ENCODE measurements at regions not wholly inside any gene's neighbourhood (a gene's known extent, or its start where the extent isn't known, plus 50 kb on each side); places are given as distances from the start of the nearest gene placed in this dataset.

DNA sequence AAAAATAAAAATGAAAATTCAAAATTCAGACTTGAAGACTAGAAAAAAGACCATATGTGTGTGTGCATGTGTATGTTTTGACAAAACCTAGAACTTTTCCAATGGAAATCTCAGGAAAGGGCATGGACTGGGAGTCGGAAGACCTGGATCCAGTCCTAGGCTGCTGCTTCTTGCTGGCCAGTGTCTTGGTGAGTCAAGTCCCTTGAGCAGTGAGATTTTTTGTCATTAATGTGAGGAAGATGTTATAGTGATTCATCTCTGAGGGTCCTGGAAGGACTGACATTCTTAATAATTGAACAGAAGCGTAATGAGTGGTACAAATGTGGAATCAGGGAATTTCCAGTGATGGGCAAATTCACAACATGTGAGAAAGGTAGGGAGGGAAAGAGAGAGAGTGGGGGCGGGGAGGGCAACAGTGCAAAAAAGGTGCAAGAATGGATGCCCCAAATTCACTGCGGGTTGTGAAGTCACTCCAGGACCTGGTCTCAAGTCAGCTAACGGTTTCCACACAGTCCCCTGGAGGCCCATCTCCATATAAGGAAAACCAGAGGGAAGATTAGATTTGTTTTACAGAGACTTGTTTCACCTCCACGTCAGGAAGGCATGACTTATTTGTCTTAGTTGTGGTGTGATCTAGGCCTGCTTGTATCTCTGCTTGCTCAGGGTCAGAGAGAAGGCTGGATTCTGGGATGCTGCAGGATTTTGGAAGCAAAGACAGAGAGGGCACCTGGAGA, 201.7 kb downstream of the BUB3 start:
- H3K9me3 ChIP-seq (ENCODE audit: control insufficient read depth, insufficient read depth, low read length): peaks cover 66% of the 10 kb centered on the region
- POLR2A ChIA-PET: no interaction called here

DNA sequence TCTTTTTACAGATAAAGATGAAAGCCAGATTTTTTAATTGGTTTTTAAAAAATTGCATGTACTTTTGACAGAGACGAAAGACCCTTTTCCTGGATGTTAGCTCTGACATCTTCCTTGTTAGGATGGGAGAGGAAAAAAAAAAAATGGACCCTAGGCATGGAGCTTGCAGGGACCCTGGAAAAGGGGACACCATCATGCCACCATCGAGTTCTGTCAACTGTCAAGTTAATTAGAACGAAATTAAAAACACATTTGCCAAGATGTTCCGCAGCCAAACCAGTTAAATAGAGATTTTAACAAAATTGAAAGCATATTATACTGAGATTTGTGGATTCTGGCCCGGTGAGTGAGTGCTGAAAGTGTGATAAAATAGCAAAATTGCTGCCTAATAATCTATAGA, 202.6 kb downstream of the BUB3 start:
- TF ChIP-seq, protein P1, sequence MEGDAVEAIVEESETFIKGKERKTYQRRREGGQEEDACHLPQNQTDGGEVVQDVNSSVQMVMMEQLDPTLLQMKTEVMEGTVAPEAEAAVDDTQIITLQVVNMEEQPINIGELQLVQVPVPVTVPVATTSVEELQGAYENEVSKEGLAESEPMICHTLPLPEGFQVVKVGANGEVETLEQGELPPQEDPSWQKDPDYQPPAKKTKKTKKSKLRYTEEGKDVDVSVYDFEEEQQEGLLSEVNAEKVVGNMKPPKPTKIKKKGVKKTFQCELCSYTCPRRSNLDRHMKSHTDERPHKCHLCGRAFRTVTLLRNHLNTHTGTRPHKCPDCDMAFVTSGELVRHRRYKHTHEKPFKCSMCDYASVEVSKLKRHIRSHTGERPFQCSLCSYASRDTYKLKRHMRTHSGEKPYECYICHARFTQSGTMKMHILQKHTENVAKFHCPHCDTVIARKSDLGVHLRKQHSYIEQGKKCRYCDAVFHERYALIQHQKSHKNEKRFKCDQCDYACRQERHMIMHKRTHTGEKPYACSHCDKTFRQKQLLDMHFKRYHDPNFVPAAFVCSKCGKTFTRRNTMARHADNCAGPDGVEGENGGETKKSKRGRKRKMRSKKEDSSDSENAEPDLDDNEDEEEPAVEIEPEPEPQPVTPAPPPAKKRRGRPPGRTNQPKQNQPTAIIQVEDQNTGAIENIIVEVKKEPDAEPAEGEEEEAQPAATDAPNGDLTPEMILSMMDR (IDR thresholded peaks at IDR 0.05; ENCODE audit: low read depth, low read length): no peak
- H3K4me3 ChIP-seq (ENCODE audit: low read depth, low read length): no peak overlapping the region
- peaks cover 63% of the 10 kb centered on the region for H3K9me3 ChIP-seq (ENCODE audit: control insufficient read depth, insufficient read depth, low read length)
- H3K27me3 ChIP-seq (ENCODE audit: control insufficient read depth, insufficient read depth, low read length): no peaks in the 10 kb centered on the region
- POLR2A ChIA-PET: no interaction called here
- DNase-seq (ENCODE audit: low read depth, low spot score): no peak
- CTCF ChIA-PET: no interaction called here
- H3K27ac ChIP-seq (ENCODE audit: low read depth, low read length): no peak overlapping the region

More for the DNA sequence above, 201.7 kb downstream of the BUB3 start:
- Histone ChIP-seq H3K4me3 (ENCODE audit: low read depth, low read length) (no peak overlapping the region), H3K27me3 (ENCODE audit: control insufficient read depth, insufficient read depth, low read length) (no peaks in the 10 kb centered on the region), H3K27ac (ENCODE audit: low read depth, low read length) (no peak overlapping the region)
- TF ChIP-seq, protein P1 (IDR thresholded peaks at IDR 0.05; ENCODE audit: low read depth, low read length): no peak
- DNase-seq (ENCODE audit: low read depth, low spot score): no peak
- CTCF ChIA-PET: no interaction called here

DNA sequence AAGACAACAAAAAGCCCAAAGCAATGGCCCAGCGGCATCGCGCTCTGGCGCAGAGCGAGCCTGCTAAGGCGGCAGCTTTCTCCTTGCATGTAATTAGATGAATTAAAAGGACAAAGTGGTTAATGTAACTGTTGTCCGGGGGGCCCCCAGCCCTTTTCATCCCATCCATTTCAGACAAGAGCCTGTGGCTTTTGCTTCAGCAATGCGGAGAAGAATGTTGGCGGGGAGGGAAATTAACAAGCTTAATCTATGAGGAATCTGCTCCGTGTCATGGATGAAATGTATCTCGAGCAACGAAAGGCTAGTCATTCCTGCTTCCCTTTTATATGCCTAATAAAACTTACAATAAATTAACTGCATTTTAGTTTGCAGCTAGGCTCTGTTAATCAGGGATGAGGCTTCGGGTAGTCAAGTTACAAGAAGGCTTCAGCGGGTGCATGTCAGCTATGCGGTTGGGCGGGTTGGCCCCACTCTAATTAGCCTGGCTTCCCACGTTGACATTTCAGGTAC, 203.3 kb downstream of the BUB3 start:
- H3K27ac ChIP-seq (ENCODE audit: low read depth, low read length): no peak overlapping the region
- CTCF ChIA-PET: no interaction called here
- POLR2A ChIA-PET: no interaction called here
- H3K27me3 ChIP-seq (ENCODE audit: control insufficient read depth, insufficient read depth, low read length): no peaks in the 10 kb centered on the region
- no peak overlapping the region for H3K4me3 ChIP-seq (ENCODE audit: low read depth, low read length)
- TF ChIP-seq, protein P1 (IDR thresholded peaks at IDR 0.05; ENCODE audit: low read depth, low read length): no peak
- DNase-seq (ENCODE audit: low read depth, low spot score): no peak
- peaks cover 61% of the 10 kb centered on the region for H3K9me3 ChIP-seq (ENCODE audit: control insufficient read depth, insufficient read depth, low read length)

DNA sequence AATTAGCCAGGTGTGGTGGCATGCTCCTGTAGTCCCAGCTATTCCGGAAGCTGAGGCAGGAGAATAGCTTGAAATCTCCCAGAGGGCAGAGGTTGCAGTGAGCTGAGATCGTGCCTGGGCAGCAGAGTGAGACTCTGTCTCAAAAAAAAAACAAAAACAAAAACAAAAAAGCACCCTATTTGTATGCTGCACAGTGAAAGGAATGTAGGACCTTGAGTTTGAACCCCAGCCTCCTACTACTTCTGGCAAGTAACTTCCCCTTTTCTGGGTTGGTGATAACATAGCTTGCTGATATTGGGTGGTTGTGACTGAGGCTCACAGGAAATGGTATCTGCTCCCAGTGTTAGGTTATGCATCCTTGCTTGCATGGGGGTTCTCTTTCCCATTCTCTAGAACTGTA, 205.3 kb downstream of the BUB3 start:
- Histone ChIP-seq H3K4me3 (ENCODE audit: low read depth, low read length) (no peak overlapping the region), H3K9me3 (ENCODE audit: control insufficient read depth, insufficient read depth, low read length) (peaks cover 61% of the 10 kb centered on the region), H3K27me3 (ENCODE audit: control insufficient read depth, insufficient read depth, low read length) (no peaks in the 10 kb centered on the region), H3K27ac (ENCODE audit: low read depth, low read length) (no peak overlapping the region)
- no peak for DNase-seq (ENCODE audit: low read depth, low spot score)
- POLR2A ChIA-PET: no interaction called here
- CTCF ChIA-PET: no interaction called here
- TF ChIP-seq, protein P1 (IDR thresholded peaks at IDR 0.05; ENCODE audit: low read depth, low read length): no peak

DNA sequence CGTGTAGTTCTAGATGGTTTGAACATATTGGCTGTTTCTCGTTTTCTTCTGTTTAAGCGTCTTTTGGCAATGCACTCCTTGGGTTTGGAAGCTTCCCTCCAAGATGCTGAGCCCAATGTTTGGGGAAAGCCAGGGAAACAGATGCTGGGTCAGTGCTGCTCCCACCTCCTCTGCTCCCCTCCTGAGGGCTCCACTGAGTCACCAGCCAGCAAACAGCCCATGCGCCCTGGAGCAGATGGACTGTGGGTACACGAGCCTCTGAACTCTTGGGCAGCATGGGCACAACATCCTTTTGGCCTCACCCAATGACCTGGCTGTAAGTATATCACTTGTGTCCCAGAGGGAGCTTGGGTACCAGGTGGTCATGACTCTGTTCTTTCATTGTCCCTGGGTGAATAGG, 207.6 kb downstream of the BUB3 start:
- Histone ChIP-seq H3K9me3 (ENCODE audit: control insufficient read depth, insufficient read depth, low read length) (peaks cover 67% of the 10 kb centered on the region), H3K4me3 (ENCODE audit: low read depth, low read length) (no peak overlapping the region), H3K27me3 (ENCODE audit: control insufficient read depth, insufficient read depth, low read length) (no peaks in the 10 kb centered on the region), H3K27ac (ENCODE audit: low read depth, low read length) (no peak overlapping the region)
- CTCF ChIA-PET: no interaction called here
- DNase-seq (ENCODE audit: low read depth, low spot score): no peak
- POLR2A ChIA-PET: no interaction called here
- TF ChIP-seq, protein P1 (IDR thresholded peaks at IDR 0.05; ENCODE audit: low read depth, low read length): no peak

Data from AG04450 (cell line).